GM12878 (cell line): ENCODE measurements at regions not wholly inside any gene's neighbourhood (a gene's known extent, or its start where the extent isn't known, plus 50 kb on each side); places are given as distances from the start of the nearest gene placed in this dataset.

ENCODE experiments used
- ATAC-seq: fragments of 200-7000 bp; cut with Tn5 transposase; 3 replicates; pipeline ENCODE4 v1.9.1; 2020; ENCODE audit warnings: mild to moderate bottlenecking, moderate library complexity
- BruUV-seq: library from RNA; stranded (reverse); fragments of 400-500 nt; replicated peaks from 2 replicates; lab custom pipeline; 2021; lab: Mats Ljungman, UMichigan
- CTCF ChIA-PET: fragments of 300-600 bp; sonication (Branson Sonifier 250); formaldehyde crosslinking; extraction: SDS; loops from one replicate; lab custom pipeline; 2021; ENCODE audit warnings: inconsistent platforms; lab: Yijun Ruan, JAX
- POLR2A ChIA-PET: fragments of 350-600 bp; formaldehyde crosslinking; extraction: SDS; loops from one replicate; lab custom pipeline; 2021; ENCODE audit warnings: inconsistent platforms; lab: Charles Lee
- RAD21 ChIA-PET: fragments of 300-600 bp; sonication (Branson Sonifier 250); formaldehyde crosslinking; loops from one replicate; lab custom pipeline; 2023; ENCODE audit warnings: antibody characterized with exemption; ENCODE audit not compliant: unreplicated experiment; lab: Charles Lee
- SMC1A ChIA-PET: fragments of 300-600 bp; sonication (Branson Sonifier 250); formaldehyde crosslinking; loops from one replicate; lab custom pipeline; 2023; ENCODE audit not compliant: unreplicated experiment, uncharacterized antibody; lab: Charles Lee
- DNase-seq: peaks from one replicate; pipeline ENCODE4 v3.0.0-alpha.2; 2011; ENCODE audit warnings: low read depth, low spot score
- FAIRE-seq: peaks from 3 replicates; lab custom pipeline; 2011; peaks lifted over from hg19 to GRCh38; lab: Jason Lieb, UNC
- H2AFZ ChIP-seq: 2 replicates; pipeline ENCODE4 v1.6.0; 2011; ENCODE audit warnings: low read depth, low read length, control low read depth; ENCODE audit not compliant: control insufficient read depth
- H3K27ac ChIP-seq: 2 replicates; pipeline ENCODE4 v1.5.1; 2011; ENCODE audit warnings: control low read depth; ENCODE audit not compliant: control insufficient read depth, insufficient read depth
- H3K27me3 ChIP-seq, 2 experiments: replicated peaks in 1 of 2; 2 replicates each; pipeline versions ENCODE4 v1.6.0 to v1.6.1; 2011; ENCODE audit warnings: low read length in 1 of 2; ENCODE audit not compliant: control insufficient read depth in 2 of 2, insufficient read depth in 2 of 2
- H3K36me3 ChIP-seq, 2 experiments: 2 replicates each; pipeline ENCODE4 v1.5.1; 2011; ENCODE audit warnings: low read length in 1 of 2; ENCODE audit not compliant: control insufficient read depth in 2 of 2, insufficient read depth in 2 of 2
- H3K4me1 ChIP-seq: 2 replicates; pipeline ENCODE4 v1.6.1; 2011; ENCODE audit warnings: mild to moderate bottlenecking, low read length, moderate library complexity, mixed read lengths; ENCODE audit not compliant: control insufficient read depth, insufficient read depth
- H3K4me2 ChIP-seq: 2 replicates; pipeline ENCODE4 v1.6.0; 2011; ENCODE audit warnings: control low read depth; ENCODE audit not compliant: control insufficient read depth, insufficient read depth
- H3K4me3 ChIP-seq: fragments of 200-600 bp; sonication (generic); 2 replicates; pipeline ENCODE4 v1.5.1; 2016
- H3K79me2 ChIP-seq: 2 replicates; pipeline ENCODE4 v1.6.0; 2011; ENCODE audit warnings: low read length; ENCODE audit not compliant: control insufficient read depth, insufficient read depth
- H3K9ac ChIP-seq: 2 replicates; pipeline ENCODE4 v1.8.0; 2011; ENCODE audit warnings: low read length, control low read depth, mixed read lengths; ENCODE audit not compliant: control insufficient read depth, insufficient read depth
- H3K9me3 ChIP-seq: replicated peaks from 3 replicates; pipeline ENCODE4 v1.5.1; 2011; ENCODE audit warnings: mild to moderate bottlenecking, low read length; ENCODE audit not compliant: control insufficient read depth, insufficient read depth
- H4K20me1 ChIP-seq: 2 replicates; pipeline ENCODE4 v1.6.0; 2011; ENCODE audit not compliant: control insufficient read depth, insufficient read depth
- ATF2 ChIP-seq: IDR thresholded peaks from 2 replicates; pipeline ENCODE4 v1.6.1; 2012; ENCODE audit warnings: low read length, inconsistent platforms
- BCLAF1 ChIP-seq: fragments of 450-650 bp; IDR thresholded peaks from 2 replicates; pipeline ENCODE4 v1.6.1; 2017; ENCODE audit warnings: antibody characterized with exemption, mild to moderate bottlenecking, moderate library complexity
- CBX3 ChIP-seq: fragments of 200-600 bp; sonication (generic); IDR thresholded peaks from 2 replicates; pipeline ENCODE4 v1.6.1; 2016; ENCODE audit warnings: low read depth, borderline replicate concordance
- CHD1 ChIP-seq: IDR thresholded peaks from 2 replicates; pipeline ENCODE4 v1.6.1; 2012; ENCODE audit warnings: low read depth, low read length, improper control_type of control experiment
- CHD4 ChIP-seq: fragments of 200-600 bp; sonication (generic); IDR thresholded peaks from 2 replicates; pipeline ENCODE4 v1.6.1; 2016; ENCODE audit warnings: mild to moderate bottlenecking
- FOXK2 ChIP-seq: fragments of 450-650 bp; IDR thresholded peaks from 2 replicates; pipeline ENCODE4 v1.6.1; 2017; ENCODE audit warnings: mild to moderate bottlenecking, moderate library complexity
- MLLT1 ChIP-seq: fragments of 450-650 bp; IDR thresholded peaks from 2 replicates; pipeline ENCODE4 v1.6.1; 2016; ENCODE audit warnings: mild to moderate bottlenecking
- NR2C2 ChIP-seq: IDR thresholded peaks from 2 replicates; pipeline ENCODE4 v1.6.1; 2011; ENCODE audit warnings: borderline replicate concordance, low read depth; ENCODE audit not compliant: control insufficient read depth, insufficient read length
- NR2F1 ChIP-seq: fragments of 450-650 bp; conservative IDR thresholded peaks from 2 replicates; pipeline ENCODE4 v1.6.1; 2017; ENCODE audit warnings: mild to moderate bottlenecking
- SMC3 ChIP-seq: IDR thresholded peaks from 2 replicates; pipeline ENCODE4 v1.6.1; 2011; ENCODE audit warnings: low read length, improper control_type of control experiment, borderline replicate concordance
- SREBF1 ChIP-seq: IDR thresholded peaks from 2 replicates; pipeline ENCODE4 v1.6.1; 2012; ENCODE audit warnings: mild to moderate bottlenecking, low read length
- SREBF2 ChIP-seq: IDR thresholded peaks from 2 replicates; pipeline ENCODE4 v1.6.1; 2012; ENCODE audit warnings: mild to moderate bottlenecking, low read length
- SRF ChIP-seq, 2 experiments: IDR thresholded peaks; 2 replicates each; pipeline ENCODE4 v1.6.1; 2011; ENCODE audit warnings: low read depth in 2 of 2, low read length in 2 of 2, mild to moderate bottlenecking in 1 of 2, moderate library complexity in 1 of 2
- TAF1 ChIP-seq: IDR thresholded peaks from 2 replicates; pipeline ENCODE4 v1.6.1; 2011; ENCODE audit warnings: mild to moderate bottlenecking, low read depth, low read length, borderline replicate concordance
- TBL1XR1 ChIP-seq: IDR thresholded peaks from 2 replicates; pipeline ENCODE4 v1.6.1; 2012; ENCODE audit warnings: low read depth, low read length, improper control_type of control experiment
- ZBTB4 ChIP-seq: fragments of 450-650 bp; formaldehyde crosslinking; IDR thresholded peaks from 2 replicates; pipeline ENCODE4 v1.4.0; 2022; ENCODE audit warnings: mild to moderate bottlenecking, moderate library complexity
- ZNF217 ChIP-seq: fragments of 450-650 bp; IDR thresholded peaks from 2 replicates; pipeline ENCODE4 v1.6.1; 2017; ENCODE audit warnings: antibody characterized with exemption, mild to moderate bottlenecking
- ZNF274 ChIP-seq: IDR thresholded peaks from one replicate; pipeline ENCODE4 v1.8.0; 2011; ENCODE audit not compliant: insufficient read length, insufficient read depth
- WGBS: methylation state at CpG from one replicate; pipeline ENCODE4 v1.1.6; 2016; ENCODE audit warnings: low lambda C conversion rate; ENCODE audit not compliant: insufficient replicate concordance, insufficient coverage; ENCODE audit errors: missing lambda C conversion rate; 5-methylcytosine and 5-hydroxymethylcytosine counted together
- in situ Hi-C: fragments of 300-500 bp; cut with MboI; formaldehyde crosslinking; loops from 9 replicates; pipeline ENCODE4 v1.14.3; 2018; ENCODE audit warnings: mixed read lengths
- intact Hi-C: fragments of 100-400 bp; cut with micrococcal nuclease; formaldehyde crosslinking; loops from one replicate; pipeline ENCODE4 v1.14.2; 2022; ENCODE audit not compliant: unreplicated experiment

GRCh38 chr10:64303566-64303965, 782.4 kb downstream of the REEP3 start:
- CTCF ChIA-PET: interaction anchor here (0.6 to 0.8 kb wide), 2 partner anchors 11 to 402 kb away, joined by 3 read pairs; no protein-coding TSS in a partner anchor
- no peak for TF ChIP-seq SMC3
- no peak for TF ChIP-seq ZNF217
- TF ChIP-seq FOXK2: no peak
- TF ChIP-seq NR2C2: no peak
- TF ChIP-seq SREBF2: no peak
- TF ChIP-seq CHD4: no peak
- TF ChIP-seq MLLT1: no peak
- TF ChIP-seq SREBF1: no peak
- TF ChIP-seq NR2F1: no peak
- no peak for TF ChIP-seq SRF (IDR thresholded peaks at IDR 0.05; ENCODE audit: low read depth in 2 of 2, low read length in 2 of 2)
- no peak for TF ChIP-seq BCLAF1
- TF ChIP-seq ATF2: no peak
- no peak for TF ChIP-seq ZBTB4
- no peak for TF ChIP-seq CHD1
- no peak for TF ChIP-seq ZNF274
- no peak for TF ChIP-seq CBX3
- TF ChIP-seq TBL1XR1: no peak
- TF ChIP-seq TAF1: no peak
- TF ChIP-seq, all 136 proteins: peak for 0
- no peak for ATAC-seq
- no peak overlapping the region for H2AFZ ChIP-seq
- H4K20me1 ChIP-seq: no peaks in the 10 kb centered on the region
- POLR2A ChIA-PET: no interaction called here
- H3K36me3 ChIP-seq: no peaks in the 10 kb centered on the region
- SMC1A ChIA-PET: interaction anchor here (1.1 to 1.3 kb wide), 2 partner anchors 11 to 261 kb away, joined by 3 read pairs; no protein-coding TSS in a partner anchor
- WGBS: 53% methylated on average over 1 of the region's 1 CpG
- no peak overlapping the region for H3K9ac ChIP-seq
- H3K27me3 ChIP-seq: no peaks in the 10 kb centered on the region
- no peak overlapping the region for H3K27ac ChIP-seq
- no peaks in the 10 kb centered on the region for H3K9me3 ChIP-seq
- no peak for DNase-seq
- H3K79me2 ChIP-seq: no peaks in the 10 kb centered on the region
- in situ Hi-C loops: no loop called here
- BruUV-seq: no TSS peak
- no peaks in the 10 kb centered on the region for H3K4me1 ChIP-seq
- intact Hi-C loops: no loop called here
- RAD21 ChIA-PET: no interaction called here
- no peak overlapping the region for H3K4me2 ChIP-seq
- no peak for FAIRE-seq
- no peak overlapping the region for H3K4me3 ChIP-seq
